WTC11 (cell line): ENCODE measurements at regions not wholly inside any gene's neighbourhood (a gene's known extent, or its start where the extent isn't known, plus 50 kb on each side); places are given as distances from the start of the nearest gene placed in this dataset.

Experiments used
- ATAC-seq: fragments of 200-7000 bp; cut with Tn5 transposase; 2 replicates; pipeline ENCODE4 v1.10.0; 2021; ENCODE audit warnings: mild to moderate bottlenecking, moderate library complexity
- CTCF ChIA-PET: fragments of 300-600 bp; sonication (Branson Sonifier 250); formaldehyde crosslinking; loops from one replicate; lab custom pipeline; 2021; ENCODE audit warnings: antibody characterized with exemption; lab: Charles Lee
- POLR2A ChIA-PET: fragments of 350-600 bp; sonication (Branson Sonifier 250); formaldehyde crosslinking; loops from one replicate; lab custom pipeline; 2021; ENCODE audit warnings: antibody characterized with exemption; lab: Charles Lee
- DNase-seq: peaks from one replicate; pipeline ENCODE4 v3.0.0; 2021; ENCODE audit warnings: low spot score
- H3K27ac Mint-ChIP-seq: 2 replicates; pipeline ENCODE4 v1.8.0; 2021; ENCODE audit warnings: mixed read lengths
- H3K27me3 Mint-ChIP-seq: 2 replicates; pipeline ENCODE4 v1.8.0; 2021; ENCODE audit warnings: low read depth, mild to moderate bottlenecking, moderate library complexity, mixed read lengths
- H3K36me3 Mint-ChIP-seq: 2 replicates; pipeline ENCODE4 v1.8.0; 2021; ENCODE audit warnings: mixed read lengths
- H3K4me1 Mint-ChIP-seq: 2 replicates; pipeline ENCODE4 v1.8.0; 2022; ENCODE audit warnings: mixed read lengths
- H3K4me3 Mint-ChIP-seq: 2 replicates; pipeline ENCODE4 v1.8.0; 2021; ENCODE audit warnings: mild to moderate bottlenecking, moderate library complexity, mixed read lengths
- H3K9me3 Mint-ChIP-seq: 2 replicates; pipeline ENCODE4 v1.8.0; 2021; ENCODE audit warnings: mixed read lengths
- ARID4B ChIP-seq: sonication (generic); formaldehyde crosslinking; IDR thresholded peaks from 2 replicates; pipeline ENCODE4 v1.8.0; 2023; ENCODE audit warnings: missing genetic modification reagents, mild to moderate bottlenecking, borderline replicate concordance
- GTF2I ChIP-seq: fragments of 250-450 bp; sonication (Bioruptor Pico); conservative IDR thresholded peaks from 2 replicates; pipeline ENCODE4 v1.4.0; 2021; ENCODE audit warnings: mild to moderate bottlenecking
- IRF1 ChIP-seq: sonication (generic); formaldehyde crosslinking; IDR thresholded peaks from 2 replicates; pipeline ENCODE4 v1.8.0; 2023; ENCODE audit warnings: missing genetic modification reagents
- PRDM15 ChIP-seq: sonication (generic); formaldehyde crosslinking; IDR thresholded peaks from 2 replicates; pipeline ENCODE4 v1.8.0; 2022; ENCODE audit warnings: missing genetic modification reagents
- ZNF512 ChIP-seq: sonication (generic); formaldehyde crosslinking; IDR thresholded peaks from 2 replicates; pipeline ENCODE4 v1.8.1; 2022; ENCODE audit warnings: missing genetic modification reagents, borderline replicate concordance
- TF ChIP-seq, protein P1 (sequence below): sonication (generic); formaldehyde crosslinking; IDR thresholded peaks from 2 replicates; pipeline ENCODE4 v1.8.0; 2022; ENCODE audit warnings: mild to moderate bottlenecking, missing genetic modification reagents
- TF ChIP-seq, protein P2 (sequence below): sonication (generic); formaldehyde crosslinking; IDR thresholded peaks from 2 replicates; pipeline ENCODE4 v1.8.0; 2023; ENCODE audit warnings: mild to moderate bottlenecking, missing genetic modification reagents
- TF ChIP-seq, protein P3 (sequence below): sonication (generic); formaldehyde crosslinking; IDR thresholded peaks from 2 replicates; pipeline ENCODE4 v1.8.0; 2022; ENCODE audit warnings: mild to moderate bottlenecking, missing genetic modification reagents

DNA sequence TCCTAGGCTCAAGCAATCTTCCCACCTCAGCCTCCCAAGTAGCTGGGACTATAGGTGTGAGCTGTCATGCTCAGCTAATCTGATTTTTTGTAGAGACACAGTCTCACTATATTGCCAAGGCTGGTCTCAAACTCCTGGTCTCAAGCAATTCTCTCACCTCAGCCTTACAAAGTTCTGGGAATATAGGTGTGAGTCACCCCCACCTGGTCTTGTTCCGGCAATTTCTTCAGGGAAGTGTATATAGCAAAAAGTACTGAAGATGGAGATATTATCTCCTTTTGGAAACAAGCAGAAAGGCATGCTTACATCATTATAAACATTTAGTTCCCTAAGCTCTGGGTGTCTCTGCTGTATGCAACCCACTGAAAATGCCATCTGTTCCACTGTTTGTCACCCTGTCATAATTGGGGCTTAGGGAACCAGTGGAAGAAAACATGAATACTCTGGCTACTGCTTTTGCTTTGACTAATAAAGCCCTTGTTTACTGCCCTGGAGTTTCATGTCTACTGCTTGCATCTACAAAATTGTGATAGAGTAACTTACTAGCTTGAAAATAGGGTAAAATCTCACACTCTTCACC is 940.2 kb downstream of the GALC start:
- peaks cover 13% of the 10 kb centered on the region for H3K4me1 Mint-ChIP-seq
- TF ChIP-seq ARID4B (CRISPR knock-in tag) (no peak), PRDM15 (no peak), ZNF512 (CRISPR knock-in tag) (no peak), IRF1 (no peak)
- TF ChIP-seq, protein P1, sequence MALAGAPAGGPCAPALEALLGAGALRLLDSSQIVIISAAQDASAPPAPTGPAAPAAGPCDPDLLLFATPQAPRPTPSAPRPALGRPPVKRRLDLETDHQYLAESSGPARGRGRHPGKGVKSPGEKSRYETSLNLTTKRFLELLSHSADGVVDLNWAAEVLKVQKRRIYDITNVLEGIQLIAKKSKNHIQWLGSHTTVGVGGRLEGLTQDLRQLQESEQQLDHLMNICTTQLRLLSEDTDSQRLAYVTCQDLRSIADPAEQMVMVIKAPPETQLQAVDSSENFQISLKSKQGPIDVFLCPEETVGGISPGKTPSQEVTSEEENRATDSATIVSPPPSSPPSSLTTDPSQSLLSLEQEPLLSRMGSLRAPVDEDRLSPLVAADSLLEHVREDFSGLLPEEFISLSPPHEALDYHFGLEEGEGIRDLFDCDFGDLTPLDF (CRISPR knock-in tag): no peak
- ChIA-PET CTCF (no interaction called here), POLR2A (no interaction called here)
- no peaks in the 10 kb centered on the region for H3K27me3 Mint-ChIP-seq
- H3K9me3 Mint-ChIP-seq: no peaks in the 10 kb centered on the region
- DNase-seq (no peak), ATAC-seq (no peak)
- H3K4me3 Mint-ChIP-seq: no peak overlapping the region
- H3K36me3 Mint-ChIP-seq: no peaks in the 10 kb centered on the region
- no peak overlapping the region for H3K27ac Mint-ChIP-seq

- CTCF ChIA-PET: interaction anchor here (0.6 to 3.1 kb wide), 10 partner anchors 9 to 338 kb away, joined by 3 to 15 read pairs (median 4); no protein-coding TSS in a partner anchor
- Mint-ChIP-seq H3K9me3 (no peaks in the 10 kb centered on the region), H3K4me3 (no peak overlapping the region), H3K4me1 (peaks cover 17% of the 10 kb centered on the region), H3K27ac (no peak overlapping the region)
- no peak for DNase-seq
- TF ChIP-seq, protein P2, sequence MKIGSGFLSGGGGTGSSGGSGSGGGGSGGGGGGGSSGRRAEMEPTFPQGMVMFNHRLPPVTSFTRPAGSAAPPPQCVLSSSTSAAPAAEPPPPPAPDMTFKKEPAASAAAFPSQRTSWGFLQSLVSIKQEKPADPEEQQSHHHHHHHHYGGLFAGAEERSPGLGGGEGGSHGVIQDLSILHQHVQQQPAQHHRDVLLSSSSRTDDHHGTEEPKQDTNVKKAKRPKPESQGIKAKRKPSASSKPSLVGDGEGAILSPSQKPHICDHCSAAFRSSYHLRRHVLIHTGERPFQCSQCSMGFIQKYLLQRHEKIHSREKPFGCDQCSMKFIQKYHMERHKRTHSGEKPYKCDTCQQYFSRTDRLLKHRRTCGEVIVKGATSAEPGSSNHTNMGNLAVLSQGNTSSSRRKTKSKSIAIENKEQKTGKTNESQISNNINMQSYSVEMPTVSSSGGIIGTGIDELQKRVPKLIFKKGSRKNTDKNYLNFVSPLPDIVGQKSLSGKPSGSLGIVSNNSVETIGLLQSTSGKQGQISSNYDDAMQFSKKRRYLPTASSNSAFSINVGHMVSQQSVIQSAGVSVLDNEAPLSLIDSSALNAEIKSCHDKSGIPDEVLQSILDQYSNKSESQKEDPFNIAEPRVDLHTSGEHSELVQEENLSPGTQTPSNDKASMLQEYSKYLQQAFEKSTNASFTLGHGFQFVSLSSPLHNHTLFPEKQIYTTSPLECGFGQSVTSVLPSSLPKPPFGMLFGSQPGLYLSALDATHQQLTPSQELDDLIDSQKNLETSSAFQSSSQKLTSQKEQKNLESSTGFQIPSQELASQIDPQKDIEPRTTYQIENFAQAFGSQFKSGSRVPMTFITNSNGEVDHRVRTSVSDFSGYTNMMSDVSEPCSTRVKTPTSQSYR: no peak
- TF ChIP-seq, protein P3, sequence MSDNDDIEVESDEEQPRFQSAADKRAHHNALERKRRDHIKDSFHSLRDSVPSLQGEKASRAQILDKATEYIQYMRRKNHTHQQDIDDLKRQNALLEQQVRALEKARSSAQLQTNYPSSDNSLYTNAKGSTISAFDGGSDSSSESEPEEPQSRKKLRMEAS: no peak
- TF ChIP-seq GTF2I (CRISPR knock-in tag): no peak
- TF ChIP-seq, all 79 proteins: peak for 0
- POLR2A ChIA-PET: no interaction called here
- Mint-ChIP-seq H3K27me3 (no peaks in the 10 kb centered on the region), H3K36me3 (no peaks in the 10 kb centered on the region)
- no peak for ATAC-seq
These were observed 942.6 kb downstream of the GALC start for GRCh38 chr14:87050421-87050820.
